GM12878 (cell line): ENCODE measurements at regions not wholly inside any gene's neighbourhood (a gene's known extent, or its start where the extent isn't known, plus 50 kb on each side); places are given as distances from the start of the nearest gene placed in this dataset.

Source experiments
- ATAC-seq: fragments of 200-7000 bp; cut with Tn5 transposase; 3 replicates; pipeline ENCODE4 v1.9.1; 2020; ENCODE audit warnings: mild to moderate bottlenecking, moderate library complexity
- BruUV-seq: library from RNA; stranded (reverse); fragments of 400-500 nt; replicated peaks from 2 replicates; lab custom pipeline; 2021; lab: Mats Ljungman, UMichigan
- CTCF ChIA-PET: fragments of 300-600 bp; sonication (Branson Sonifier 250); formaldehyde crosslinking; extraction: SDS; loops from one replicate; lab custom pipeline; 2021; ENCODE audit warnings: inconsistent platforms; lab: Yijun Ruan, JAX
- POLR2A ChIA-PET: fragments of 350-600 bp; formaldehyde crosslinking; extraction: SDS; loops from one replicate; lab custom pipeline; 2021; ENCODE audit warnings: inconsistent platforms; lab: Charles Lee
- RAD21 ChIA-PET: fragments of 300-600 bp; sonication (Branson Sonifier 250); formaldehyde crosslinking; loops from one replicate; lab custom pipeline; 2023; ENCODE audit warnings: antibody characterized with exemption; ENCODE audit not compliant: unreplicated experiment; lab: Charles Lee
- SMC1A ChIA-PET: fragments of 300-600 bp; sonication (Branson Sonifier 250); formaldehyde crosslinking; loops from one replicate; lab custom pipeline; 2023; ENCODE audit not compliant: unreplicated experiment, uncharacterized antibody; lab: Charles Lee
- DNase-seq: peaks from one replicate; pipeline ENCODE4 v3.0.0-alpha.2; 2011; ENCODE audit warnings: low read depth, low spot score
- FAIRE-seq: peaks from 3 replicates; lab custom pipeline; 2011; peaks lifted over from hg19 to GRCh38; lab: Jason Lieb, UNC
- H2AFZ ChIP-seq: 2 replicates; pipeline ENCODE4 v1.6.0; 2011; ENCODE audit warnings: low read depth, low read length, control low read depth; ENCODE audit not compliant: control insufficient read depth
- H3K27ac ChIP-seq: 2 replicates; pipeline ENCODE4 v1.5.1; 2011; ENCODE audit warnings: control low read depth; ENCODE audit not compliant: control insufficient read depth, insufficient read depth
- H3K27me3 ChIP-seq, 2 experiments: replicated peaks in 1 of 2; 2 replicates each; pipeline versions ENCODE4 v1.6.0 to v1.6.1; 2011; ENCODE audit warnings: low read length in 1 of 2; ENCODE audit not compliant: control insufficient read depth in 2 of 2, insufficient read depth in 2 of 2
- H3K36me3 ChIP-seq, 2 experiments: 2 replicates each; pipeline ENCODE4 v1.5.1; 2011; ENCODE audit warnings: low read length in 1 of 2; ENCODE audit not compliant: control insufficient read depth in 2 of 2, insufficient read depth in 2 of 2
- H3K4me1 ChIP-seq: 2 replicates; pipeline ENCODE4 v1.6.1; 2011; ENCODE audit warnings: mild to moderate bottlenecking, low read length, moderate library complexity, mixed read lengths; ENCODE audit not compliant: control insufficient read depth, insufficient read depth
- H3K4me2 ChIP-seq: 2 replicates; pipeline ENCODE4 v1.6.0; 2011; ENCODE audit warnings: control low read depth; ENCODE audit not compliant: control insufficient read depth, insufficient read depth
- H3K4me3 ChIP-seq: fragments of 200-600 bp; sonication (generic); 2 replicates; pipeline ENCODE4 v1.5.1; 2016
- H3K79me2 ChIP-seq: 2 replicates; pipeline ENCODE4 v1.6.0; 2011; ENCODE audit warnings: low read length; ENCODE audit not compliant: control insufficient read depth, insufficient read depth
- H3K9ac ChIP-seq: 2 replicates; pipeline ENCODE4 v1.8.0; 2011; ENCODE audit warnings: low read length, control low read depth, mixed read lengths; ENCODE audit not compliant: control insufficient read depth, insufficient read depth
- H3K9me3 ChIP-seq: replicated peaks from 3 replicates; pipeline ENCODE4 v1.5.1; 2011; ENCODE audit warnings: mild to moderate bottlenecking, low read length; ENCODE audit not compliant: control insufficient read depth, insufficient read depth
- H4K20me1 ChIP-seq: 2 replicates; pipeline ENCODE4 v1.6.0; 2011; ENCODE audit not compliant: control insufficient read depth, insufficient read depth
- CBX5 ChIP-seq: sonication (generic); IDR thresholded peaks from 2 replicates; pipeline ENCODE4 v1.6.1; 2016; ENCODE audit warnings: low read depth, moderate library complexity, mild to moderate bottlenecking, inconsistent platforms
- EGR1 ChIP-seq, 2 experiments: IDR thresholded peaks; 1 replicate in 1 of 2; 2 replicates in 1 of 2; pipeline ENCODE4 v1.6.1; 2011 to 2012; ENCODE audit warnings: low read depth in 2 of 2, low read length in 2 of 2, borderline replicate concordance in 1 of 2, mild to moderate bottlenecking in 1 of 2, moderate library complexity in 1 of 2
- EZH2 ChIP-seq: IDR thresholded peaks from 2 replicates; pipeline ENCODE4 v1.6.1; 2012; ENCODE audit warnings: low read depth, mild to moderate bottlenecking, control low read depth, inconsistent platforms, low read length, borderline replicate concordance; ENCODE audit not compliant: control insufficient read depth
- NKRF ChIP-seq: fragments of 450-650 bp; conservative IDR thresholded peaks from 2 replicates; pipeline ENCODE4 v1.6.1; 2017; ENCODE audit warnings: mild to moderate bottlenecking, moderate library complexity
- NR2C1 ChIP-seq: fragments of 450-650 bp; IDR thresholded peaks from 2 replicates; pipeline ENCODE4 v1.6.1; 2017; ENCODE audit warnings: antibody characterized with exemption, mild to moderate bottlenecking, moderate library complexity
- POU2F2 ChIP-seq: IDR thresholded peaks from 3 replicates; pipeline ENCODE4 v1.6.1; 2011; ENCODE audit warnings: low read depth, mild to moderate bottlenecking, low read length, borderline replicate concordance
- STAT1 ChIP-seq: fragments of 450-650 bp; conservative IDR thresholded peaks from 2 replicates; pipeline ENCODE4 v1.6.1; 2014; ENCODE audit warnings: antibody characterized with exemption, mild to moderate bottlenecking
- USF1 ChIP-seq: IDR thresholded peaks from 2 replicates; pipeline ENCODE4 v1.6.1; 2011; ENCODE audit warnings: borderline replicate concordance, low read depth, mild to moderate bottlenecking, moderate library complexity, mixed read lengths, low read length; ENCODE audit not compliant: insufficient read depth; ENCODE audit errors: extremely low read length
- ZBTB4 ChIP-seq: fragments of 450-650 bp; formaldehyde crosslinking; IDR thresholded peaks from 2 replicates; pipeline ENCODE4 v1.4.0; 2022; ENCODE audit warnings: mild to moderate bottlenecking, moderate library complexity
- ZNF592 ChIP-seq: fragments of 450-650 bp; IDR thresholded peaks from 2 replicates; pipeline ENCODE4 v1.6.1; 2017; ENCODE audit warnings: mild to moderate bottlenecking, moderate library complexity
- WGBS: methylation state at CpG from one replicate; pipeline ENCODE4 v1.1.6; 2016; ENCODE audit warnings: low lambda C conversion rate; ENCODE audit not compliant: insufficient replicate concordance, insufficient coverage; ENCODE audit errors: missing lambda C conversion rate; 5-methylcytosine and 5-hydroxymethylcytosine counted together
- in situ Hi-C: fragments of 300-500 bp; cut with MboI; formaldehyde crosslinking; loops from 9 replicates; pipeline ENCODE4 v1.14.3; 2018; ENCODE audit warnings: mixed read lengths
- intact Hi-C: fragments of 100-400 bp; cut with micrococcal nuclease; formaldehyde crosslinking; loops from one replicate; pipeline ENCODE4 v1.14.2; 2022; ENCODE audit not compliant: unreplicated experiment

- intact Hi-C loops: no loop called here
- no peak overlapping the region for H3K9ac ChIP-seq
- H3K79me2 ChIP-seq: no peaks in the 10 kb centered on the region
- no peak overlapping the region for H3K27ac ChIP-seq
- H3K4me2 ChIP-seq: no peak overlapping the region
- DNase-seq (no peak), FAIRE-seq (no peak), ATAC-seq (no peak)
- H3K36me3 ChIP-seq: no peaks in the 10 kb centered on the region
- WGBS: 0% methylated on average over 1 of the region's 1 CpG
- no peaks in the 10 kb centered on the region for H3K4me1 ChIP-seq
- no peaks in the 10 kb centered on the region for H4K20me1 ChIP-seq
- H3K27me3 ChIP-seq: no peaks in the 10 kb centered on the region
- ChIA-PET CTCF (interaction anchor here (1.6 to 1.8 kb wide), 2 partner anchors 10 to 142 kb away, joined by 5 to 6 read pairs; no protein-coding TSS in a partner anchor), POLR2A (no interaction called here)
- H3K4me3 ChIP-seq: no peak overlapping the region
- in situ Hi-C loops: no loop called here
- no peaks in the 10 kb centered on the region for H3K9me3 ChIP-seq
- TF ChIP-seq CBX5 (no peak), STAT1 (no peak), ZNF592 (no peak), EGR1 (IDR thresholded peaks at IDR 0.05; ENCODE audit: borderline replicate concordance in 1 of 2, low read depth in 2 of 2, low read length in 2 of 2) (no peak), POU2F2 (no peak), NKRF (no peak), USF1 (no peak), ZBTB4 (CRISPR knock-in tag) (no peak), EZH2 (no peak), NR2C1 (no peak)
- TF ChIP-seq, all 136 proteins: peak for 0
- ChIA-PET SMC1A (no interaction called here), RAD21 (no interaction called here)
- BruUV-seq: no TSS peak
- no peak overlapping the region for H2AFZ ChIP-seq
Observed at GRCh38 chr5:112614986-112615385, 122.7 kb upstream of the APC start.
